Mammary epithelial cell (primary cell): ENCODE measurements at regions not wholly inside any gene's neighbourhood (a gene's known extent, or its start where the extent isn't known, plus 50 kb on each side); places are given as distances from the start of the nearest gene placed in this dataset.

Experiments used
- EZH2 ChIP-seq: IDR thresholded peaks from 2 replicates; pipeline ENCODE4 v1.6.1; 2012; ENCODE audit warnings: low read length, inconsistent platforms, borderline replicate concordance
- TF ChIP-seq, protein P1 (sequence below), 2 donors: IDR thresholded peaks in 1 of 2; conservative IDR thresholded peaks in 1 of 2; 2 replicates each; pipeline ENCODE4 v1.5.1; 2011 to 2012; ENCODE audit warnings: inconsistent platforms in 2 of 2, low read length in 2 of 2, mild to moderate bottlenecking in 2 of 2, control low read depth in 1 of 2, low read depth in 1 of 2; ENCODE audit not compliant: insufficient read depth in 1 of 2; ENCODE audit errors: extremely low read depth in 1 of 2

DNA sequence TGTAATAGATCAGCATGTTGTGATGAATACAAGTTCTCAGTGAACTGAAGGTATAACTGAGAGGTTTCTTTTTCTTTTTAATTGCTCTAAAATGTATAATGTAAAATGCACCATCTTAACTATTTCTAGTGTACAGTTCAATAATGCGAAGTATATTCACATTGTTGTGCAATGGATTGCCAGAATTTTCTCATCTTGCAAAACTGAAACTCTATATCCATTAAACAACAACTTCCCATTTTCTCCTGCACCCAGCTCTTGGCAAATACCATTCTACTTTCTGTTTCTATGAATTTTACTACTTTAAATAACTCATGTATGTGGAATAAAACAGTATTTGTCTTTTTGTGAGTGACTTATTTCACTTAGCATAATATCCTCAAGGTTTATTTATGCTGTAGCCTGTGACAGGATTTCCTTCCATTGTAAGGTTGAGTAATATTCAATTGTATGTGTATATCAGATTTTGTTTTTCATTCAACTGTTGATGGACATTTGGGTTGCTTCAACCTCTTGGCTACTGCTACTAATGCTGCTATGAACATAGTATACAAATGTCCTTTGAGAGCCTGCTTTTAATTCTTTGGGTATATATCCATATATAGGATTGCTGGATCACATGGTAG lies 53.5 kb upstream of the NPFFR2 start:
- no peak for TF ChIP-seq EZH2
- TF ChIP-seq, protein P1, sequence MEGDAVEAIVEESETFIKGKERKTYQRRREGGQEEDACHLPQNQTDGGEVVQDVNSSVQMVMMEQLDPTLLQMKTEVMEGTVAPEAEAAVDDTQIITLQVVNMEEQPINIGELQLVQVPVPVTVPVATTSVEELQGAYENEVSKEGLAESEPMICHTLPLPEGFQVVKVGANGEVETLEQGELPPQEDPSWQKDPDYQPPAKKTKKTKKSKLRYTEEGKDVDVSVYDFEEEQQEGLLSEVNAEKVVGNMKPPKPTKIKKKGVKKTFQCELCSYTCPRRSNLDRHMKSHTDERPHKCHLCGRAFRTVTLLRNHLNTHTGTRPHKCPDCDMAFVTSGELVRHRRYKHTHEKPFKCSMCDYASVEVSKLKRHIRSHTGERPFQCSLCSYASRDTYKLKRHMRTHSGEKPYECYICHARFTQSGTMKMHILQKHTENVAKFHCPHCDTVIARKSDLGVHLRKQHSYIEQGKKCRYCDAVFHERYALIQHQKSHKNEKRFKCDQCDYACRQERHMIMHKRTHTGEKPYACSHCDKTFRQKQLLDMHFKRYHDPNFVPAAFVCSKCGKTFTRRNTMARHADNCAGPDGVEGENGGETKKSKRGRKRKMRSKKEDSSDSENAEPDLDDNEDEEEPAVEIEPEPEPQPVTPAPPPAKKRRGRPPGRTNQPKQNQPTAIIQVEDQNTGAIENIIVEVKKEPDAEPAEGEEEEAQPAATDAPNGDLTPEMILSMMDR (conservative IDR thresholded peaks at IDR 0.05 in 1 of 2, IDR thresholded peaks at IDR 0.05 in 1 of 2; ENCODE audit: extremely low read depth in 1 of 2, insufficient read depth in 1 of 2, low read depth in 1 of 2, low read length in 2 of 2), result no peak
